H9 (cell line): ENCODE measurements at regions not wholly inside any gene's neighbourhood (a gene's known extent, or its start where the extent isn't known, plus 50 kb on each side); places are given as distances from the start of the nearest gene placed in this dataset.

Experiments
- DNase-seq: peaks from one replicate; pipeline ENCODE4 v3.0.0-alpha.2; 2017
- H2AFZ ChIP-seq: one replicate; pipeline ENCODE4 v1.6.1; 2013; ENCODE audit warnings: mild to moderate bottlenecking, low read length, control low read depth, moderate library complexity
- H2AK5ac ChIP-seq: 2 replicates; pipeline ENCODE4 v1.6.1; 2013; ENCODE audit warnings: low read length, control low read depth, mixed read lengths; ENCODE audit not compliant: insufficient read length
- H2BK120ac ChIP-seq: one replicate; pipeline ENCODE4 v1.6.1; 2013; ENCODE audit warnings: low read depth, mild to moderate bottlenecking, low read length, control low read depth, inconsistent platforms; ENCODE audit not compliant: poor library complexity, severe bottlenecking
- H2BK12ac ChIP-seq: 2 replicates; pipeline ENCODE4 v1.6.1; 2013; ENCODE audit warnings: low read length, control low read depth, mixed read lengths, low read depth; ENCODE audit not compliant: insufficient read length
- H2BK15ac ChIP-seq: 2 replicates; pipeline ENCODE4 v1.6.1; 2013; ENCODE audit warnings: low read depth, low read length, control low read depth
- H2BK20ac ChIP-seq: one replicate; pipeline ENCODE4 v1.6.1; 2013; ENCODE audit warnings: low read depth, mild to moderate bottlenecking, low read length, control low read depth, inconsistent platforms; ENCODE audit not compliant: poor library complexity, severe bottlenecking
- H2BK5ac ChIP-seq: 2 replicates; pipeline ENCODE4 v1.6.1; 2013; ENCODE audit warnings: low read length, control low read depth, mixed read lengths; ENCODE audit not compliant: insufficient read length
- H3K14ac ChIP-seq: 2 replicates; pipeline ENCODE4 v1.6.1; 2013; ENCODE audit warnings: low read length, control low read depth; ENCODE audit not compliant: insufficient read depth
- H3K18ac ChIP-seq: 2 replicates; pipeline ENCODE4 v1.6.1; 2013; ENCODE audit warnings: low read depth, mild to moderate bottlenecking, mixed read lengths, low read length, control low read depth; ENCODE audit not compliant: insufficient read length
- H3K23ac ChIP-seq: 2 replicates; pipeline ENCODE4 v1.6.1; 2013; ENCODE audit warnings: low read length, control low read depth, mixed read lengths, low read depth; ENCODE audit not compliant: insufficient read length
- H3K23me2 ChIP-seq: 2 replicates; pipeline ENCODE4 v1.6.1; 2013; ENCODE audit warnings: low read depth, mild to moderate bottlenecking, mixed read lengths, low read length, control low read depth; ENCODE audit not compliant: insufficient read length, poor library complexity, severe bottlenecking
- H3K27ac ChIP-seq: 2 replicates; pipeline ENCODE4 v1.5.1; 2013; ENCODE audit warnings: low read length, control low read depth, mixed read lengths, low read depth; ENCODE audit not compliant: insufficient read length
- H3K27me3 ChIP-seq: 2 replicates; pipeline ENCODE4 v1.6.1; 2013; ENCODE audit warnings: low read length, control low read depth, inconsistent platforms; ENCODE audit not compliant: insufficient read depth
- H3K4ac ChIP-seq: 2 replicates; pipeline ENCODE4 v1.6.1; 2013; ENCODE audit warnings: low read depth, mild to moderate bottlenecking, control low read depth, inconsistent platforms, low read length, moderate library complexity
- H3K4me1 ChIP-seq: 2 replicates; pipeline ENCODE4 v1.6.1; 2013; ENCODE audit warnings: low read length, control low read depth, inconsistent platforms; ENCODE audit not compliant: insufficient read depth
- H3K4me2 ChIP-seq: 2 replicates; pipeline ENCODE4 v1.6.1; 2013; ENCODE audit warnings: low read length, control low read depth, mixed read lengths; ENCODE audit not compliant: insufficient read length, insufficient read depth
- H3K56ac ChIP-seq: 2 replicates; pipeline ENCODE4 v1.6.1; 2013; ENCODE audit warnings: low read depth, mild to moderate bottlenecking, mixed read lengths, low read length, control low read depth; ENCODE audit not compliant: insufficient read length
- H3K79me1 ChIP-seq: 2 replicates; pipeline ENCODE4 v1.6.1; 2013; ENCODE audit warnings: low read depth, mild to moderate bottlenecking, moderate library complexity, low read length, control low read depth, inconsistent platforms; ENCODE audit not compliant: insufficient read depth, poor library complexity, severe bottlenecking
- H3K79me2 ChIP-seq: 2 replicates; pipeline ENCODE4 v1.6.1; 2013; ENCODE audit warnings: low read length, control low read depth, inconsistent platforms; ENCODE audit not compliant: insufficient read depth
- H3K9ac ChIP-seq: 2 replicates; pipeline ENCODE4 v1.6.1; 2013; ENCODE audit warnings: low read length, control low read depth, mixed read lengths; ENCODE audit not compliant: insufficient read length; ENCODE audit errors: extremely low read depth
- H3K9me3 ChIP-seq: one replicate; pipeline ENCODE4 v1.6.1; 2013; ENCODE audit warnings: low read depth, low read length, inconsistent platforms; ENCODE audit not compliant: control insufficient read depth
- H3T11ph ChIP-seq: one replicate; pipeline ENCODE4 v1.6.1; 2013; ENCODE audit warnings: mild to moderate bottlenecking, low read length, control low read depth, inconsistent platforms
- H4K20me1 ChIP-seq: one replicate; pipeline ENCODE4 v1.6.1; 2013; ENCODE audit not compliant: control insufficient read depth, insufficient read length, insufficient read depth
- H4K5ac ChIP-seq: 2 replicates; pipeline ENCODE4 v1.6.1; 2013; ENCODE audit warnings: low read depth, mild to moderate bottlenecking, mixed read lengths, low read length, control low read depth; ENCODE audit not compliant: insufficient read length
- H4K8ac ChIP-seq: replicated peaks from 2 replicates; pipeline ENCODE4 v1.6.1; 2013; ENCODE audit warnings: low read length, control low read depth, mixed read lengths, low read depth; ENCODE audit not compliant: insufficient read length
- H4K91ac ChIP-seq: 2 replicates; pipeline ENCODE4 v1.6.1; 2013; ENCODE audit warnings: low read depth, mild to moderate bottlenecking, moderate library complexity, mixed read lengths, low read length, control low read depth; ENCODE audit not compliant: insufficient read length
- H3K27ac Mint-ChIP-seq, 3 experiments: 2 replicates in 2 of 3; 3 replicates in 1 of 3; pipeline ENCODE4 v1.8.0; 2020 to 2021; ENCODE audit warnings: mixed read lengths in 3 of 3, mild to moderate bottlenecking in 1 of 3, moderate library complexity in 1 of 3
- H3K27me3 Mint-ChIP-seq: 2 replicates; pipeline ENCODE4 v1.8.0; 2021; ENCODE audit warnings: low read depth, mild to moderate bottlenecking, moderate library complexity, mixed read lengths
- H3K36me3 Mint-ChIP-seq, 3 experiments: 2 replicates in 2 of 3; 3 replicates in 1 of 3; pipeline ENCODE4 v1.8.0; 2020 to 2021; ENCODE audit warnings: low read depth in 3 of 3, mixed read lengths in 3 of 3; ENCODE audit not compliant: insufficient read depth in 1 of 3
- H3K4me1 Mint-ChIP-seq, 2 experiments: 2 replicates each; pipeline ENCODE4 v1.8.0; 2020; ENCODE audit warnings: mixed read lengths in 2 of 2
- H3K4me3 Mint-ChIP-seq, 2 experiments: 2 replicates in 1 of 2; 3 replicates in 1 of 2; pipeline ENCODE4 v1.8.0; 2020 to 2021; ENCODE audit warnings: mild to moderate bottlenecking in 2 of 2, mixed read lengths in 2 of 2, moderate library complexity in 1 of 2
- H3K9me3 Mint-ChIP-seq, 2 experiments: 2 replicates in 1 of 2; 3 replicates in 1 of 2; pipeline ENCODE4 v1.8.0; 2020; ENCODE audit warnings: mild to moderate bottlenecking in 2 of 2, mixed read lengths in 2 of 2, moderate library complexity in 1 of 2
- CTCF ChIP-seq: fragments of 200-600 bp; sonication (generic); conservative IDR thresholded peaks from 3 replicates; pipeline ENCODE4 v1.8.0; 2021; ENCODE audit warnings: antibody characterized with exemption, mild to moderate bottlenecking
- WGBS: extraction: QIAGEN DNeasy Blood & Tissue Kit; methylation state at CpG from one replicate; pipeline ENCODE4 v1.1.7; 2013; ENCODE audit warnings: missing lambda C conversion rate, low lambda C conversion rate, mixed read lengths; ENCODE audit not compliant: insufficient read length; ENCODE audit errors: extremely low coverage; 5-methylcytosine and 5-hydroxymethylcytosine counted together

DNA sequence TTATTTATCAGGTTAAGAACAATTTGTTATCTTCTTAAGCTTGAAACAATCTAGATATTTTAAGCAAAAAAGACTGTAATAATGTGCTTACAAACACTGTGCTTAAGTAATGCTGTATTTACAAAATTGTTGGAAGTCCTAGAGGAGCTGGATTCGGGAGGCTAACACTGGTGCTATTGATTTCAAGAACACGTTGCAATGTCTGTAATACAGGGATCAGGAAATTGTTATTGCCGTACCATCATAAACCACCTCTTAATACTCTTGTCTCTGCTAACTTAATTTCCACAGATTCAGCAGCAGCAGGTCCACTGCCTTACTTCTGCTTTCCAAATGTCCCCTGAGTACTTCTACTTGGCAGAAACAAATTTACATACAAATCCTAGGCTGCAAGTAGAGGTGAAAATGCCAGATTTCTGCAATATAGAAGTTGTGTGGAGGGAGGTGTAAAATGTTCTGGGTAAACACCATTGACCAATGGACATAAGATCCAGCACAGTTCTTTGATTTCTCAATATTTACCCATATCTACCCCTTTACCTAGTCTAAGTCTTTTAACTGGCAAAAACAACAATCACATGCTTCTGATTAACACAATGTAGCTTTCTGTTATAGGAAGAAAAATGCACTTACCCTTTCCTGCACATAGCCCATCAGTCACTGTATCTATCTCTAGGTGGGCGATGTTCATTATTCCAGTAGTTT is 663.4 kb downstream of the TMTC2 start:
- no peaks in the 10 kb centered on the region for H3K9me3 ChIP-seq
- no peak overlapping the region for H4K91ac ChIP-seq
- H3K79me2 ChIP-seq: no peaks in the 10 kb centered on the region
- H3K18ac ChIP-seq: no peak overlapping the region
- no peak overlapping the region for H4K5ac ChIP-seq
- DNase-seq: no peak
- H3K9ac ChIP-seq: no peak overlapping the region
- no peak overlapping the region for H3K4me3 Mint-ChIP-seq
- no peaks in the 10 kb centered on the region for H4K20me1 ChIP-seq
- no peak overlapping the region for H3T11ph ChIP-seq
- H3K27ac Mint-ChIP-seq: no peak overlapping the region
- H3K23ac ChIP-seq: no peak overlapping the region
- no peak overlapping the region for H2BK120ac ChIP-seq
- H2AK5ac ChIP-seq: no peak overlapping the region
- no peaks in the 10 kb centered on the region for H3K9me3 Mint-ChIP-seq
- no peak overlapping the region for H3K56ac ChIP-seq
- H3K4ac ChIP-seq: no peak overlapping the region
- no peak overlapping the region for H2BK20ac ChIP-seq
- H3K4me1 ChIP-seq: no peaks in the 10 kb centered on the region; the same call in 1 of the 2 replicates
- no peak overlapping the region for H4K8ac ChIP-seq
- no peak overlapping the region for H3K14ac ChIP-seq
- H2BK15ac ChIP-seq: no peak overlapping the region
- WGBS: no CpG with 5 or more reads among the region's 4 CpGs
- H3K23me2 ChIP-seq: no peaks in the 10 kb centered on the region
- no peak overlapping the region for H3K4me2 ChIP-seq
- no peaks in the 10 kb centered on the region for H3K27me3 Mint-ChIP-seq
- H3K79me1 ChIP-seq: no peaks in the 10 kb centered on the region
- H3K36me3 Mint-ChIP-seq: no peaks in the 10 kb centered on the region
- H3K27ac ChIP-seq: no peak overlapping the region
- H2AFZ ChIP-seq: no peak overlapping the region
- no peak for TF ChIP-seq CTCF
- no peak overlapping the region for H2BK5ac ChIP-seq
- H3K4me1 Mint-ChIP-seq: peaks cover 0 to 8% of the 10 kb centered on the region in 2 experiments; a peak in 2 of 4 replicates
- no peaks in the 10 kb centered on the region for H3K27me3 ChIP-seq
- no peak overlapping the region for H2BK12ac ChIP-seq
